HepG2 (cell line): ENCODE measurements at regions not wholly inside any gene's neighbourhood (a gene's known extent, or its start where the extent isn't known, plus 50 kb on each side); places are given as distances from the start of the nearest gene placed in this dataset.

Source experiments
- MTA1 ChIP-seq: sonication (generic); formaldehyde crosslinking; IDR thresholded peaks from 2 replicates; pipeline ENCODE4 v1.4.0; 2020; ENCODE audit warnings: missing genetic modification reagents, mild to moderate bottlenecking, borderline replicate concordance
- NFE2 ChIP-seq: sonication (generic); formaldehyde crosslinking; IDR thresholded peaks from 2 replicates; pipeline ENCODE4 v1.4.0; 2020; ENCODE audit warnings: missing genetic modification reagents
- SRSF1 ChIP-seq: fragments of 200-400 bp; formaldehyde crosslinking; optimal IDR thresholded peaks from 2 replicates; pipeline ENCODE3; 2017; ENCODE audit warnings: mild to moderate bottlenecking, low read depth, low read length, moderate library complexity
- SYNCRIP ChIP-seq: fragments of 200-400 bp; formaldehyde crosslinking; IDR thresholded peaks from 2 replicates; pipeline ENCODE4 v1.6.1; 2018; ENCODE audit warnings: mild to moderate bottlenecking, low read depth, low read length; ENCODE audit not compliant: insufficient read depth
- TF ChIP-seq, protein P1 (sequence below): sonication (generic); formaldehyde crosslinking; IDR thresholded peaks from 2 replicates; pipeline ENCODE4 v1.4.0; 2020; ENCODE audit warnings: mild to moderate bottlenecking, low read depth, missing genetic modification reagents
- TF ChIP-seq, protein P2 (sequence below): sonication (generic); formaldehyde crosslinking; IDR thresholded peaks from 2 replicates; pipeline ENCODE4 v1.5.0; 2020; ENCODE audit warnings: missing genetic modification reagents

DNA sequence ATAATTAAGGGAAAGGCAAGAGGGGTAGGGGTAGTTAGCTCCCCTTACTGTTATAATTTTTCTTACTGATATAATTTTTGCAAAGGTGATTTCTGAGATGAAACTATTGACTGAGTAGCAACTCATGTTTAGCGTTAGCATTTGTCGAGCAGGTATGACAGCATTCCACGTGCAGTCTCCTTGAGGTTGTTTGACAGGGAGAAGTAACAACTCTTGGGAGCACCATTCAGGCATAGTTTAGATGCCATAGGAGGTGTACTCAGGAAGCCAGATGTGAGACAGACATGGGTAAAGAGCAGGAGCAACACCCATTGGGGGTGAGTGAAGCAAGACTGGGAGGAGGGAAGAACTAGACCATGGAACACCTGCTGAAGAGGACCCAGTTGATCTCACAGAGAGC is 96.6 kb upstream of the KLF6 start:
- TF ChIP-seq SYNCRIP, result no peak
- TF ChIP-seq, protein P1, sequence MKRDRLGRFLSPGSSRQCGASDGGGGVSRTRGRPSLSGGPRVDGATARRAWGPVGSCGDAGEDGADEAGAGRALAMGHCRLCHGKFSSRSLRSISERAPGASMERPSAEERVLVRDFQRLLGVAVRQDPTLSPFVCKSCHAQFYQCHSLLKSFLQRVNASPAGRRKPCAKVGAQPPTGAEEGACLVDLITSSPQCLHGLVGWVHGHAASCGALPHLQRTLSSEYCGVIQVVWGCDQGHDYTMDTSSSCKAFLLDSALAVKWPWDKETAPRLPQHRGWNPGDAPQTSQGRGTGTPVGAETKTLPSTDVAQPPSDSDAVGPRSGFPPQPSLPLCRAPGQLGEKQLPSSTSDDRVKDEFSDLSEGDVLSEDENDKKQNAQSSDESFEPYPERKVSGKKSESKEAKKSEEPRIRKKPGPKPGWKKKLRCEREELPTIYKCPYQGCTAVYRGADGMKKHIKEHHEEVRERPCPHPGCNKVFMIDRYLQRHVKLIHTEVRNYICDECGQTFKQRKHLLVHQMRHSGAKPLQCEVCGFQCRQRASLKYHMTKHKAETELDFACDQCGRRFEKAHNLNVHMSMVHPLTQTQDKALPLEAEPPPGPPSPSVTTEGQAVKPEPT, result no peak
- TF ChIP-seq, protein P2, sequence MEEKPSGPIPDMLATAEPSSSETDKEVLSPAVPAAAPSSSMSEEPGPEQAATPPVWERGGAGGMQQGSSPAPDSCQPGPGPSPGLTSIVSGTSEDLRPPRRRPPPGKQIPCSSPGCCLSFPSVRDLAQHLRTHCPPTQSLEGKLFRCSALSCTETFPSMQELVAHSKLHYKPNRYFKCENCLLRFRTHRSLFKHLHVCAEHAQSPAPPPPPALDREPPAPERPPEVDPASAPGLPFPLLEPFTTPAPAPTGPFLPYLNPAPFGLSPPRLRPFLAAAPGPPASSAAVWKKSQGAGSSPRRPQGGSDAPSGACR (CRISPR knock-in tag), result no peak
- no peak for TF ChIP-seq MTA1 (CRISPR knock-in tag)
- no peak for TF ChIP-seq NFE2
- TF ChIP-seq SRSF1, result no peak
